SKM-1 treated with dmso at 0.1 percent for 144 hours (cell line): ENCODE measurements at regions not wholly inside any gene's neighbourhood (a gene's known extent, or its start where the extent isn't known, plus 50 kb on each side); places are given as distances from the start of the nearest gene placed in this dataset.

Experiments
- DNase-seq: peaks from one replicate; lab custom pipeline; 2025; ENCODE audit not compliant: unreplicated experiment; lab: John Stamatoyannopoulos, UW

DNA sequence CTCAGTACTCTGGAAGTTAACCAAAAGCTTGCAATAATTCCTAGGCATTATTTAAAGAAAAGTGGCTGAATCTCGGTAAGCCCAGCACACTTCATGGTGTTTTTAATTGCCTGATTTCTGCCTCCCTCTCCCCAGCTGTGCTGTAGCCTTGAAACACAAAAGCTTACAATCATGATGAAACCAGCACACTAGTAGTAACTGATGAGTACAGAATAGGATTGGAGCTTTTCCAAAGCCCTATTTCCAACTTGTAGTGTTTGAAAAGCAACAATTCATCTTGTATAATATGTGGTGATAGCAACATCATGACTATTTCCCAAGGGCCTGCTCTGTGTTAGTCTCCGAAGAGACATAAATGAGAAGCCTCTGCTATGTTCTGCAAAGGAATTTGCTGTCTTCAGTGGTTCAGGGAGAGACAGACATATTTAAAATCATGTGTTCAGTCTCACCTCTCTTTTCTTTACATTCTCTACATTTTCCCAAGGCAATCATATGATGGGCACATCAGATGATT is 1015.0 kb downstream of the BCL11A start:
- no peak for DNase-seq

DNA sequence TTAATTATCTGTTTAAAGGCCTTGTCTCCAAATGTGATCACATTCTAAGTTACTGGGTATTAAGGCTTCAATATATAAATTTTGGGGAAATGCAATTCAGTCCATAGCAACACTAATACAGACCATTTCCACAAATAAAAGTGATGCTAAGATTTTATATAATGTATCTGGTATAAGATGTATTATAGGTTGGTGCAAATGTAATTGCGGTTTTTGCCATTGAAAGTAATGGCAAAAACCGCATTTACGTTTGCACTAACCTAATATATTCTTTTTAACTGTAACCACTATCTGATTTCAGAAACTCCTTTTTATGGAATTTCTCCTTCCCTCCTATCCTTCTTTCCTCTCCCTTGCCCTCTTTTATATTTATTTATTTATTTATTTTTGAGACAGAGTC is 1020.6 kb downstream of the BCL11A start:
- no peak for DNase-seq

DNA sequence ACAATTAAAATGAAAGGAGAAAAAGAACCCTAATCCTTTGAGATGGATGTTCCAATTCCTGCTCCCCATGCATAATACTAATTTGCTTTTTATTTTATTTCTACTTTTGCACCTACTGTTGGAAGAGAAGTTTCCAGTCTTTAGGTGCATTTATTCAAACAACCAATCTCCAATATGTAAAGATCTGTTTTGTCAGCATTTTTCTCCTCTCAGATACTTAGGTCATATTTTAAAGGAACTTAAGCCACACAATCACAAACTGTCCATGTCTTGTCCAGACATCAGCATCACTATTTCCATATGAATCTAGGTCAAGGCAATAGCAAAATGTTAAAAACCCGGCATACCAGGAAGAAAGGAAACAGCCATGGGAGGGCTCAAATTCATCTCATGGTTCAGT is 1023.2 kb downstream of the BCL11A start:
- no peak for DNase-seq

DNA sequence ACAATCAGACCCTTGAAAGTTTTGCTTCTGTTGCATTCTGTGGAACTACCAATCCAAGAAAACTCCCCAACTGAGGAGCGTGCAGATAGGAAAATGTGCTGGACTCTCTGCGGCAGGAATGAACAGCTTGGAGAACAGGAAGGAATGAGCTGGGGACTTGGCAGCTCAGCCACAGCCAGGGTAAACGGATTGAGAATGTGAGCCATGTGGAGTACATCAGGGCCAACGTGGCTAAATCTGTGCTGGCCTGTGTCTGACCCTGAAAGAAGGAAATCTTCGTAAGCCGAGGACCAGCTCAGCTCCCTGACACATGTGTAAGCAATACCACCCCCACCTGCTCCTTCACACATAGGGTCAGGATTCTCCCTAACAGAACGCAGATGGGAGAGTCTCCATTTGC is 1023.7 kb downstream of the BCL11A start:
- no peak for DNase-seq

DNA sequence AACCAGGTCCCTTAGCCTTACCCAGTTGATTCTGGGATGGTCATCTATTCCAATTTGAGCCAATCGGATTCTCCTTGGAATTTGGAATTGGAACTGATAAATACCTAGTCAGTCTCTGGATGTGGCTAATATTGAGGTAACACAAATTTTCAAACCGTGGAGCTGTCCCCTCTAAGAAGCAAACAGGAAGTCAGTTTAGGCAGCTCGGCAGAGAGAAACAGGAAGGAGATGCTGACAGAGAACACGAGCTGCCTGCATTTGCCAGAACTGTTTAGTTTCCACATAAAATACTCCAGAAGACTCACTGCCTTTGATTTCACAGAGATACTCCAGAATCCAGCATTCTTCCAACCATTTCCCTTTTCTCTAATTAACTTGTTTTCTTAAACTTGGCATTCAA is 1024.9 kb downstream of the BCL11A start:
- DNase-seq, result no peak

DNA sequence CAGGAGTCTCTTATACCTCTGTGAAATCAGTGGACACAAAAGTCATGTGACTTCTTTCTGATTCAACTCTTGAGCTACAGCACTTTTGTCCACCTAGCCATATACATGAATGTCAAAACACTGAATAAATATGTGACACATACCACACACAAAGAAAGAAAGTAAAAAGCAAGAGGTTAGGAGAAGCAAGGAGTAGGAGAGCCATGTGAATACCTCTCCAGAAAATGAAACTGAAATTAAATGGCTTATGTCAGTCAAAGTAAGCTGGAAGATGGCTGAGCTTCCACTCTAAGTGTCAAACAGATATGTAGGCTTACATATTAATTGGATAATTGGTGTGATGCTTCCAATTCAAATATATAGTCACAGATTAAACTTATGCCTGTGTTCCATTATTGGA is 1050.5 kb downstream of the BCL11A start:
- DNase-seq, result no peak

DNA sequence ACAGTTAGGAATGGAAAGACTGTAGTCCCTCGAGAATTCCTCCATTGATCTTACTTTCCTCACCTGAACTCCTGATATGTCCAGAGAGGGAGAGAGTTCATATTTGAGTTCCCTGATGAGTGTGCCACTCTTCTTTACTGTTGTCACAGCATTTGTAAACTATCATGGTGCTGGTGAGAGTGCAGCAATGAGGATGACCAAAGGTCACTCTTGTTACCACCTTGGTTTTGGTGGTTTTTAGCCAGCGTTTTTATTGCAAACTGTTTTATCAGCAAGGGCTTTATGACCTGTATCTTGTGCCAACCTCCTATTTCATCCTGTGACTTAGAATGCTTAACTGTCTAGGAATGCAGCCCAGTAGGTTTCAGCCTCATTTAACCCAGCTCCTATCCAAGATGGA is 1062.5 kb downstream of the BCL11A start:
- no peak for DNase-seq

DNA sequence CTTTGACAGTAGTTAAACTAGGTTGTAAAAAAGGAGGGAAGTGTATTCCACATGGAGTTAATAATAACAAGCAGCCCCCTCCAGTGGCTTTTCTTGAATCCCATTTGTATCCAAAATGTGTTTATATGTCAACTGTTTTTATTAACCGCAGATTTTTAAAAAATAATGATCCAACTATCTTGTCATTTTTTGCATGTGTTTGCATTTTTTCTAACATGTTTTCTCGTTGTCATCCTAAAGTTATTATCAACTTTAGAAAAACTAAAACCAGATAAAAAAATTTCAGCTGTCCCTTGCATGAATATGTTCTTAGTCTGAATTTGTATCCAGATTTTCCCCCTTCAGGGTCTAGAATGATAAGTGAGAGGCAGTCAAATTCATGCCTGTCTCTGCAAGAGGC is 1063.3 kb downstream of the BCL11A start:
- DNase-seq, result no peak

DNA sequence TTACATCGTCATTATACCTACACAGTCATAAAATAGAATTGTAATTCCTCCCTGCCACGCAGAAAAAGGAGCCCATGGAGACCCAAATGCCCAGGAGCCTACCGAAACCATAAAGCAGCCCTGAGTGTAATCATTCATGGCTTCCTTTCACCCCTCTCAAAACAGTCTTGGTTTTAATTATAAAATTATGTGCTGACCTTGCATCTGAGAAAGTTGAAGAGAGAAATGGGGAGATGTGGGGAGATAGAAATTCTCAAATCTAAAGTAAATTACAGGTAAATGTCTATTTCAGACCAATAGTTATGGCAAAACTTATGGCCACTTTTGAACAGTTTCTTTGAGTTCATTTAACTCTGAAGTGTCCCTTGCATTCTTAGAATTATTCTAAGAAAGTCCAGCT is 1068.8 kb downstream of the BCL11A start:
- DNase-seq, result no peak

DNA sequence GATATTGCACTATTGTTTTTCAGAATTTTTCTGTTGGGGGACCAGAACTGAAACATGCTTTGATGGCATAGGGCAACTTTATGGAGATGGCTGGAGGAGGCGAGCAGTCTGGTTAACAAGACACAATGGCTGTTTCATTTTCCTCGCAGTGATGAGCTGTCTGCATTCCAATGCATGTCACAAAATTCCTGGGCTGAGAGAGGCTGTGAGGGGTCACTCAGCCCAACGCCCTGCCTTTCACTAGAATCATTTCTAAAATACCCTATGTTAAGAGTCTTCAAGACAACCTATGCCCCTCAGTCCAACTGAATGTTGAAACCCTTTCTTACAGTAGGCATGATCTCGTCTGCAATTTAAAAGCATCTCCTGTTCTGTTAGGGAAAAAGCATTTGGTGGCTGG is 1090.0 kb downstream of the BCL11A start:
- DNase-seq, result no peak

DNA sequence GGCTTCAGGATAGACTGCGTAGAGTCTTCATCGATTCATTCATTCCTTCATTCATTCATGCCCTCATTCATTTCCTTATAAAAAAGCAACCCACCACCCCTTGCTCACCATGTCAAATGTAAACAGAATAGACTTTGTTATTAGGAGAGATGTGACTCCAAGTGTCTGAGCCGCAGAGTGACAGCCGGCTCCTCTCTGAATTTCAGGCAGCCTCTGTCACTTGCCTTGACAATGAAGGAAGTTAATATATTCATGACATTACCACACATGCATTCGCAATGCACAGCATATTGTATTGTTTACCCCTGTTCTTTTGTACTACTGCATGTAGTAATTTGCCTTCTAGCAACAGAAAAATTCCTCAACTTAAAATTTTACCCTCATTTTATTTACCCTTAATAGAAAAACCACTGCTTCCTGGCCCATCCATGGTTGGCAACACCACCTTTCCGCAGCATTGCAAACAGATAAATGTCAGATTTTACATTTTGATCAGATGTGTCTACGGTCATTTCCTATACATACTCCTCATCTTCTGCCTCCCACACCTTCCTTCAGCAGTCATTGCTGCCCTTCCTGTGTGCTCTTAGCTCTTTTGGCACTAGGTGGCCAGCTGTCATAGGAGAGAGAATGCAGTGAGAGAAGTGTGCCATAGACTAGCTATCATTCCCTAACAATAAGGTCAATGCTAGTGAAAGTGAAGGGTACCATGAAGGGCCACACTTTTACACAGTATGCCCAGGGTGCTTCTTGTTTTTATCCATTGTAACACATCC is 1090.8 kb downstream of the BCL11A start:
- DNase-seq, result no peak

DNA sequence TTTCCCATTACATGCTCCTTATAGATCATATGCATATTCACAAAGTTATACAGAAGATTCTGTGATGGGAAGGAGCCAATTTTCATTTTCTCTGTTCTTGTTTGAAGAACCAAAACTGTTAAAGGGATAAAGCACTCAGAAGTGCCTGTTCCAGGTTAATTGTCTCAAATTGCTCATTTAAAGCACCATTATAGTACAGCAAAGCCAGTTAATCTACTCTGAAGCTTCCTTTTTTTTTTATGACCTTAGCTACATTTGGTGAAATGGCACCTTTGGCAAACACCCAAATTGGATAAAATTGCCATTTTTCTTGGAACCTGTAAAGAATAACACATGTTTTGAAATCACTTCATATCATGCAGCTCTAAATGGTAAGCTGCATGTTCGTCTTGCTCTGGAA is 1092.3 kb downstream of the BCL11A start:
- no peak for DNase-seq

DNA sequence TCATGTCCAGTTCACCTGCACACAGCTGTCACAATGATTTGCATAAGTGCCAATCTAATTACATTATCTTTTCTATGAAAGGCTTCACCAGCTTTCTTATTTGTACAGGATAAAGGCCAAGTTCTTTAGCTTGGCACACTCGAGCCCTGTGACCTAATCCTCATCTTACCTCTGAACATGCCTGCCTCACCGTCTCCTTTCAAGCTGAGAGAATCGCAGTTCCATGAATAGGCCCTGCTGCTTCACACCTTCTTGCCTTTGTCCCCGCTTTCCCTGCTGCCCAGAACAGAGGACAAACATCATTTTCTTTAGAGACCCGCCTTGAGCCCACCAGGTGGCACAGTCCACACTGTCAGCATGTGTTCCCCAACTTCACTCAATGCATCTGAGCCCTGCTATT is 1094.7 kb downstream of the BCL11A start:
- DNase-seq, result no peak

DNA sequence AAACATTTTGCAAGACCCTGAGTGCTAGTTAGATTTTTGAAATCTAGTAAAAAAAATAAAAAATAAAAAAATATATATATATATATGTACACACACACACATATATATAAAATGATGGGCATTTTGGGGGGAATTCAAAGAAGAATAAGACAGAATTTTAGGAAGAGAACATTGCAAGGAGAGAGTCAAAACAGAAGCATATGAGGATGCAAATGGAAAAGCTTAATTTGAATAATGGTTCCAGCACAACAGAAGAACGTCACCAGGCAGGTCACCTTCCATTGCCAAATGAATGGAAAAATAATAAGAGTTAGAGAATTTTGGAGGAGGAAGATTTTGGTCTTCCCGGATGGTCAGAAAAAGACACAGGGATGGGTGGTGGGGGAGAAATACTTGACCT is 1097.2 kb downstream of the BCL11A start:
- DNase-seq, result no peak

DNA sequence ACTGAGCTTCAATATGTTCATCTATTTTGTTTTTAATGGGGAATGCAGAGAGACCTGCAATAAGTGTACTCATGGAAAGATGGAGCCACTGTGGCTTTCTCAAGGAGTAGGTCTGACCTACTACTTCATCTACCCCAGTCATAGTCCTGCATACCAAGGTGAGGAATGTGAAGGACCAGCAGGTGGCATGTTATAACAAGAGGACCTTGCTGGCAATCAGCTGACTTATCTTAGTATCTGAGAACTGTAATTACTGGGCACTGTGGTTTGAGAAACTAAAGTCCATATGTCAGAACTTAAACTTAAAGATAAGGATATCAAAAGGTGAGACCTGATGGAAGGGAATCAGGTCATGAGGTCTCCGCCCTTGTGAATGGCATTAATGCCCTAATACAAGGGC is 1104.2 kb downstream of the BCL11A start:
- no peak for DNase-seq

DNA sequence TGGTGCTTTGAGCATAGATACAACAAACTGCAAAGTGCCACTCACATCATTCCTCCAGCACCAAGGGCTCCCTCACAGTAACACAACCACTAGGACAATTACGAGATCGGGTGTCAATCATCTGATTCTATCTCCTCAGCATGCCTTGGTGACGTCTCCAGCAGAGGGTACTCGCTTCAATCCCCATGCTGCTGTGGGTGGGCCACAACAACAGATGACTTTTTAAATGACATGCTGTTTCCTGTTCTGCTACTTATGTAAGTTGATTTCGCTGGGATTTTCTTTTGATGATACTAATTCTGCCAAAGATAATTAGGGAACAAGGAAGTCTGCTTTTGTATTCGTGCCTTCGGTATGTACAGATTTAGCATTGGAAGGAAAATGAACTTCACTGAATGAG is 1113.0 kb downstream of the BCL11A start:
- DNase-seq, result no peak

DNA sequence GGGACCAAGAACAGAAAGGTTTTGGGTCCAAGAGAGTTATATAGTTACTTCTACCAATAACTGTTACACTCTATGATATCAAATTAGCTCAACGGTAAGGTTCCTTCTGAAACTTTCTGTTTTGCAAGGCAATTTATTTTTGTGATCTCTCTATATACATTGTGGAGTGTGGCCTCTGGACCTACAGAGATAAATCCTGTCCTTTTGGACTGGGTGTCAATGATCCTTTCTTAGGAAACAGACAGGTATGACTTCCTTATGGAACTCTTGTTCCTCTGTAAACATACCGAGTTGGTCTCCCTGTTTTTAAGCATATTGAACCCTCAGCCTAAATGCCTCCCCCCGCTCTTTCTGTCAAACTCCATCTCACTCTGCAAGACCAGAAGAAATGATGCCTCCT is 1117.8 kb downstream of the BCL11A start:
- no peak for DNase-seq

DNA sequence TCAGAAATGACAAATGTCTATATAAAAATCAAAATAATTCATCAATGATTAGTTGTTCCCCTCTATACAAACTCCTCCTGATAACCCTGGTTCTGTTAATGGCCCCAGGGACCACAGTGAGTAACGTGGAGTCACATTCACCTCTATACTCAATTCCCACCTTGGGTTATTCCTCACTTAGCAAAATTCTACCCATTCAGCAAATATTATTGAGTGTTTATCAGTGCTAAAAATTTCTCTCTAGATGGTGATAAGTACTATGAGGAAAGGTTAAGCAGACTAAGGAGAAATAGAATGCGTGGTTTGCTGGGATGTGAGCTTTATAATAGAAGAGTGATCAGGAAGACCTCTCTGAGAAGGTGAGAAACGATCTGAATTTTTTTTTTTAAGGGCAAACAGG is 1124.5 kb downstream of the BCL11A start:
- no peak for DNase-seq

DNA sequence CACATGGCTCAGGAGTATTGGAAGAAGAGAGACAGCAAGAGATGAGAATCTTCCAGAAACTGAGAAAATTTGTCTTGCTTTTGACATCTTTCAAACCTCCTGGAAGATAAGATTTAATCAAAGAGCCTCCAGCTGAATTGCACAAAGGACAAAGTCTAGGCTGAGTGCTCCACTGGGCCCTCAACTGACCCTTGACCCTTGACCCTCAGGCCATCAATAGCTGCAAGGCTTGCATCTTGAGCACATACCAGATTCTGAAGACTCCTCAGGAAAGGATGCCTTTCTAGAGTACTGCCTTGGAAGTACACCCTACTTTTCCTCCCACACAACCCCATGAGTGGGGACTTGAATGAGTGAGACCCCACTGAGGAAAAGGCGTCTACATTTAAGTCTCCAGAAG is 1125.5 kb downstream of the BCL11A start:
- DNase-seq, result no peak

DNA sequence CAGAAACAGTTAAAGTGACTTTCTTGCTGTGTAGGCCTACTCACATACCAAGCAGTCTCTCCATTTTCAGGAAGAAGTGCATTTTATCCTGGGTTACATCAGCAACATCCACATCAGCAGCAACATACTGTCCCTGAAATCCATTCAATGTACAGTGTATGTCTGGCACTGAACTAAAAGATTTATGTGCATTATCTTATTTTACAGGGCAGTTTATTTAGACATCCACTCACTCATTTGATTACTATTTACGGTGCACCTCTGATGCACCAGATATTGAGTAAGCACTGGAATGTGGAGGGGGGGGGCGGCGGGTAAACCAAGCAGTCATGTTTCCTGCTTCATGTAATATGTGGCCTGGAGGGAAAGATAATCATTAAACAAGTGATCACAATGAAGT is 1128.2 kb downstream of the BCL11A start:
- no peak for DNase-seq

DNA sequence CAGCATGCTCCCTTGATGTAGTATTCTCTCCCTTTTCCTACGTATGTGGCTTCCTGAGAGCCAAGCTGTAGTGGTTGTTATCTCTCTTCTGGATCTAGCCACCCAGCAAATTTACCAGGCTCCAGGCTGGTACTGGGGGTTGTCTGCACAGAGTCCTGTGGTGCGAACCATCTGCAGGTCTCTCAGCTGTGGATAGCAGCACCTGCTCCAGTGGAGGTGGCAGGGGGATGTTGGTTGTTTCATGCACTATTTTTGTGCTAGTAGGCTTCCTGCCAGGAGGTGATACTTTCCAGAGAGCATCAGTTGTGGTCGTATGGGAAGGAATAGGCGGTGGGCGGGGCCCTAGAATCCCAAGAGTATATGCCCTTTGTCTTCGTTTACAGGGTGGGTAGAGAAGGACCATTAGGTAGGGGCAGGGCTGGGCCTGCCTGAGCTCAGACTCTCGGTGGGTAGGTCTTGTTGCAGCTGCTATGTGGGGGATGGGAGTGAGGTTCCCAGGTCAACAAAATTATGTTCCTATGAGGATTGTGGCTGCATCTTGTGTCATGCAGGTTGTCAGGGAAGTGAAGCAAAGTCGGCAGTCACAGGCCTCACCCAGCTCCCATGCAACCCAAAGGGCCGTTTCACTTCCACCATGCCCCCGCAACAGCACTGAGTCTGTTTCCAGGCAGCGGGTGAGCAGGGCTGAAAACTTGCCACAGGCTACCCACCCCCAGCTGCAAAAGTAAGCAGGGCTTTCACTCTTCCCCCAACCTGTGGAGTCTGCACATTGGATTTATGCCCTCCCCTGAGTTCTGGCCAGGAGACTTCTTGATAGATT is 1139.5 kb downstream of the BCL11A start:
- DNase-seq, result no peak

DNA sequence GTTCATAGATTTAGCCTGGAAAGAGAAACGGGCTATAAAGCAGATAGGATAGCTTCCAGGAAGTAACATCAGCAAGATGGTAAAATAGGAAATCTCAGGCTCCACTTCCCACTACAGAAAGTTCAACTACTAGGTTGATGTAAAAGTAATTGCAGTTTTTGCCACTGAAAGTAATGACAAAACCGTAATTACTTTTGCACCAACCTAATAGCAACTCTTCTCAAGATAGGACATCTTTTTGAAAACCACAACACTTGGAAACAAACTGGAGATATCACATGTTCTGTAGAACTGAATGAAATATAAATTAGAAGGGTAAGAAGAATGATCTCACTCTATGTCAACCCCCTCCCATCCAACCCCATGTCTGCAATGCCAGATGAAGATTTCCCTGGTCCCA is 1154.3 kb downstream of the BCL11A start:
- no peak for DNase-seq
